ENCODE measurements at regions not wholly inside any gene's neighbourhood (a gene's known extent, or its start where the extent isn't known, plus 50 kb on each side); places are given as distances from the start of the nearest gene placed in this dataset.

DNA sequence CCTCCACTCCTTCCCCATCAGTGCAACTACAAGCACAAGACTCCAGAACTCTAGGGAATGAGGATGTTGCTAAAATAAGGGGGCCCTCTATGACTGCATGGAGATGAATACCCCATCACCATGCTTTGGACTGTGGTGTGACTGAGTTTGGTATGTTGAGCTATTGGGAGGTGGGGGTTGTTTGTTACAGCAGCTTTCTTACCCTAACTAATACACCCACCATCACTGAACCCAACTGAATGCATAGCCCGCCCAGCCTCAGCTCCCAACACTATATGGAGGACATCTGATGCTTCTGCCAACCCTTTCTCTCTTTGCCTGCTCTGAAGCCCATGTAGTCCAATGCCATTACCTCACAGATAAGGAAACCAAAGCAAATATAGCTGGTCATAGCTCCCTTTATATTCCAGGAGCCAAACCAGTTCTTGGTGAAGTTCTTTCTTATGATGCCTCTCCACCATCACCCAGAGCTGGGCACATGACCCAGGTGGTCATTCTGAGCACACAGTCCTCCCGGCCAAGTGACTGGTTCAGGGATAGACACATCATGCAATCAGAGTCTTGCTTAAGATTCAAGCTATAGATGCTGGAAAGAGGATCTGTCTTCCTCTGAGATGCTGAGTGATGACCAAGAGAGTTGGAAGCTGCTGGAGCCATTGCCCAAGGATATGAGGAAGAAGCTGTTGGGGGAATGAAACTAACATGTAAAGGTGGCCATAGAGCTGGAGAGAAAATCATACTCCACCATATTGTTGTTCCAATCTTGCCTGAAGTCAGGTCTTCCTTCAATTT, 155.6 kb upstream of the HAAO start:
- DNase-seq, result no peak

DNA sequence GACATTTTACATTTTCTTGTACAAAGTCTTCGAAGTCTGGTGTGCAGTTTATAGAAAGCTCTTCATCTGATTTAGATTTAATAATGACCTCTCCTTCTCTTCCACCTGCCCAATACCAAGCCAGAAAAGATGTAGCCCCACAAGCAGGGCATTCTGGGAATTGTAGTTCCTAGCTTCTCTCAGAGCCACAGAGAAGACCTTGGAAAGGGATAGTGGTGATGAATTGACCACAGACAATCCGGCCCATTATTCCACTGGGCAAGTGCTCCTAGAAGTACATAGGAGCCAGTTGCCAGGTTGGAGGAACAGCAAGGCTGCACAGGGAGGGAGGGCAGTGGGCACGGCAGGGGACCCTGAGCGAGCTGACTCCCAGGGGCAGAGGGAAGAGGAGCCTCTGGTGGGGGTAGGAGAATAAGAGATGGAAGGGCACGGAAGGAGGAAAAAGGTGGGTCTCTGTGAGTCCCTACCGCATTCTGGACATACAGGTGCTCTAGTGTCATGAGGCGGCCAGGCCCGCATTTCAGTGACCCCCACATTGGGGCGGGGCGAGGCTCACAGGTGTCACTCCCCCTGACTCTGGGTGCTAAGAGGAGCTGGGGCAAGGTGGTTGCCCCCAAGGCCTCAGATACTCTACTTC, 152.5 kb upstream of the HAAO start:
- DNase-seq, result no peak

DNA sequence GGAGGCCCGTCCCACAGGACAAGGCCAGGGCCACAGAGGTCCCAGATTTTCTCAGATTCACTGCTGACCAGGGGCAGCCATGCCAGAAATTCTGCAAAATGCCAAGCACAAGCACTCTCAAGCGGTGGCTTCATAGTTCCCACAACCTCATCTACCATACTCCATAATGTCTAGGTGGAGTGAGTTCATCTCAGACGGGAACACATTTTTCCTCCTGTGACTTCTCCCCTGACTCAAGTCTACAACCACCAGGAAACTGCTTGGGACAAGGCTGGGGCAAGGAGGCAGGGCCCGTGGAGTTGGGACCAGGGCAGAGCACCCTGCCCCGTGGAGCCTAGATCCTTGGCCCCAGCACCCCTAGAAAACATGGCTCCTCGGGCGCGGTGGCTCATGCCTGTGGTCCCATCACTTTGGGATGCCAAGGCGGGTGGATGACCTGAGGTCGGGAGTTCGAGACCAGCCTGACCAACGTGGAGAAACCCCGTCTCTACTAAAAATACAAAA, 150.7 kb upstream of the HAAO start:
- DNase-seq, result no peak

DNA sequence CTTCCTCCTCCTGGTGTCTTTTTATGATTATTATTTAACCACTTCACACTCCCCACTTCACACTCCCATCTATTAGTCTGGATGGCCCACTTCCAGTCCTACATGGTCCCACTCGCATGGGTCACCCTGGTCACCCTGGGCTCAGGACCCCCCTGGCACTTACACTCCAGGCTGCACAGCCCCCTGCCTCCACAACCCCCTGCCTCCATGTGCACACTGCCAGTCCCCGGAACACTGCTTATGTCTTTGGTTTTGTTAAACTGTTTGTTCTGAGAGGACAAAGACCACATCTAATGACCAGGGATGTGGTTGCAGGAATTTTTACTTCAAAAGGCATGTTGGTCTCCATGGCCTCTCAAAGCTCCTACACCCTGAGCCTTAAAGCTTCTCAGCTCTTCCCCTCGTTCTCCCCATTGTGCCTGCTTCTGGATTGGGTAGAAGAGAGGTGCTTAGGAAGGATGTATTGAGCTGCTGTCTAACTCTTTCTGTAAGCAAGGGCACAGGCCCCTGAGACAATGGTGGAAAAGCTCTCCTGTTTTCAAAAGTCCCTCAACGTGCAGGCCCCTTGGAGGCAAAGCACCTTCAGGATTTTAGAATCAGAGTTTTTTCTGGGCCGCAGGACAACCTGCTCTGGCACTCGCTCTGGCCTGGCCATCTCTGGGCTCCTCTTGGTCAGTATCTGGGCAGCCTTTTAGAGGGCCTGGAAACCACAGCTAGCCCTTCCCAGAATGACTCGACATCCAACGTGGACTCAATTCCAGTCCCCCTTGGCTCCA, 150.0 kb upstream of the HAAO start:
- no peak for DNase-seq

DNA sequence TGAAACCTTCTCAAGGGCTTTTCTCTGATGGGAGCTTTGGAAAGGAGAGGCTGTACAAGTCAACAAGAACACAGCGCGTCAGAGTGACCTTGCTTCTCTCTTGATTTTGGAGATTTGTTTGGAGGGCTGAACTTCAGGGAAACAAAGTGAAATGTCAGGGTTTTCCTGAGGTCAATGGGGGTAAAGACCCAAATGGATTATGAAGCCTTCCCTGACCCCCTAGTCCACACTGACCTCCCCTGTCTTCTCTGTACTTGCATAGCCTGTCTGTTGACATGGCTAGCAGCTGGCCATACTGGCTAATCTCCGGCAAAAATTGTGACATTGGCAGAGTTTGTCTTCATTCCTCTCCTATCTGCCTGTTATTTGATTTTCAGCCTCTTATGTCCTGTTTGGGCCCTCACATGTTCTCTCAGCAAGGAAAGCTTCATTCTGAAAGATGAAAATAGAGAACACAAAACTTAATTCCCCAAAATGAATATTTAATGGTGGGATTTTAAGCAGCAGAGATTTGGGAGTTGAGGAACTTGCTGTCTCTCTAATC, 149.3 kb upstream of the HAAO start:
- DNase-seq, result no peak

DNA sequence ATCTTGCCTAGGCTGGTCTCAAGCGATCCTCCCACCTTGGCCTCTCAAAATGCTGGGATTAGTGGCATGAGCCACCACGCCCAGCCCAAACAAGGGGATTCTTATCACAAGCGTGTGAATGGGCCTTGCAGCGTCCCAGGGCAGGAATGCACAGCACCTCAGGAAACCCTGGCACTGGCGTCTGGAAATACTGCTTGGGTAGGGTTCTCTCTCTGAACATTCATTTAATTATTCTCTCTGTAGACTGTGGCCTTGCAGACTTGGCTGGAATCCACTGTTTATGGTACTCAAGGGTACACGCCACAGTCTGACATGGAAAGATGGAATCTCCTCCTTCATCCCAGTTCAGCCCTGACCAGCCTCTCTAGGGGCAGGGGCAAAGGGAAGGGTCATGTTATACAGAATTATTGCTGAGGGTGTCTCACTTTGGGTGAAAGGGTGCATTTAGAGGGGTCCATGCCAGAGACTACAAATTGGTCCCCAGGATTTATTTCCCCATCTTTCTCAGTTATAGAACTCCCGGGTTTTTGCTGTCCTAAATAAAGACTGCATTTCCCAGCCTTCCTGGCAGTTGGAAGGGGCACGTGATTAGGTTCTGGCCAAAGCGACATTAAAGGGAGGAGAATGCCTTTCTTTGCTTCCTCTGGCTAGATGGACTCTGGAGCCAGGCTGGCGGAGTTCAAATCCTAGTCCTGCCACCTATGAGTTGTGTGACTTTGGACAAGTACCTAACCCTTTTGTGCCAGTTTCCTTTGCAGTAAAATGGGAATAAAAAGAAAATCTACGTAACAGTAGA, 147.2 kb upstream of the HAAO start:
- no peak for DNase-seq

DNA sequence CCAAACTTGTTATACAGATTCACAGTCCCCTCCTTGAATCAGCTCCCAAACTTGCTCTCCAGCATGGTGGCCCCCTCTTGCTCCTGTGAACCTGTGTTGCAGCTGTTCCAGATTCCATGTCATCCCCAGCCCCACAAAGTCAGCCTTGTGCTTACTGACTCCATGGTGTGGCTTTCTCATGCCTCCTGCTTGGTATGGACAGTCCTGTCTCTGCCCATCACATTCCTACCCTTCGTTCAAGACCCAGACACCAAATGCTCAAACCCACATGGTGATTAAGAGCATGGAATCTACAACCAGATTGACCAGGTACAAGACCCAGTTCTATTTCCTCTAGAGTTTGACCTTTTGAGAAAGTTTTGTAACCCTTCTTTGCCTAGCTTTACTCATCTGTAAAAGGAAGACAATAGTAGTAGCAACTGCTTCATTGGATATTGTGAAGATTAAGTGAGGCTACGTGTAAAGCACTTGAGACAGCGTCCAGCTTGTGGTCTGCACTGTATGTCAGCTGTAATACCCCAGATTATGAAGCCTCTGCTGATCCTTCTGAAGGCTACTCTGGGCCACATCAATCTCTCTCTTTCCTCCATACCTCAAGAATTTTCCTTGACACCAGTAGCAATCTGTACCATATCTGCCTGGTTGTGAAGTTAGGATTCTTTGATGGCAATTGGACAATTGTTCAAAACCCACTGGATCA, 146.4 kb upstream of the HAAO start:
- DNase-seq, result no peak

DNA sequence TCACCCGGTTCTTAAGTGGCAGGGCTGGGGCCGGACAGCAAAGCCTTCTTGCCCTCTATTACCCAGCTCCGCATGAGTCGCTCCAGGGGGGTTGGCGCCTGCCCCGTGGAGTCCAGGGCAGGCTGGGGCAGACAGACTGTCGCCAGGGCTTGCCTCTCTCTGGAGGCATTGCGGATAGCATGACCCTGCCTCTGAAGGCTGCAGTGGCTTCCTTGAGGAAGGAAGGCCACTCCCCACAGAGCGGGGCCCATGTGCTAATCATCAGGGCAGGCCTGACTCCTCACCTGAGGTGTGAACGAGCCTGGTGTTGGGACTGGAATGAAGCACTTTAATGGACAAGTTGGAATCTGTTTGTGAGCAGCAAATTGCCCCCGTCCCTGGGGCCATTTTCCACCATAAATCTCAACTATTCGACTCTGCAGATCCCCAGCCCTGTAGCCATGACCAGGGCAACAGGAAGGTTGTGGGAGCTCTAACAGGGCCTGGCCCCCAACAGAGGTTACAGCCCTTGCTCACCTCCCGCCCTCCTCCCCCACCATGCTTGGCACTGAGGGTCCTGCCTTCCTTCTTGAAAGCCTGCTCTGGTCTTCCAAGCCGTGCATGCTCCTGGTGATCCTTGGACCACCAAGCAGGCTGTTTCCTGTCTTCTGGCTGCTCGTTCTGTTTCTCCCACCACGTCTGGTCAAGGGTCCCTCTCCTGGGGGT, 144.9 kb upstream of the HAAO start:
- no peak for DNase-seq

DNA sequence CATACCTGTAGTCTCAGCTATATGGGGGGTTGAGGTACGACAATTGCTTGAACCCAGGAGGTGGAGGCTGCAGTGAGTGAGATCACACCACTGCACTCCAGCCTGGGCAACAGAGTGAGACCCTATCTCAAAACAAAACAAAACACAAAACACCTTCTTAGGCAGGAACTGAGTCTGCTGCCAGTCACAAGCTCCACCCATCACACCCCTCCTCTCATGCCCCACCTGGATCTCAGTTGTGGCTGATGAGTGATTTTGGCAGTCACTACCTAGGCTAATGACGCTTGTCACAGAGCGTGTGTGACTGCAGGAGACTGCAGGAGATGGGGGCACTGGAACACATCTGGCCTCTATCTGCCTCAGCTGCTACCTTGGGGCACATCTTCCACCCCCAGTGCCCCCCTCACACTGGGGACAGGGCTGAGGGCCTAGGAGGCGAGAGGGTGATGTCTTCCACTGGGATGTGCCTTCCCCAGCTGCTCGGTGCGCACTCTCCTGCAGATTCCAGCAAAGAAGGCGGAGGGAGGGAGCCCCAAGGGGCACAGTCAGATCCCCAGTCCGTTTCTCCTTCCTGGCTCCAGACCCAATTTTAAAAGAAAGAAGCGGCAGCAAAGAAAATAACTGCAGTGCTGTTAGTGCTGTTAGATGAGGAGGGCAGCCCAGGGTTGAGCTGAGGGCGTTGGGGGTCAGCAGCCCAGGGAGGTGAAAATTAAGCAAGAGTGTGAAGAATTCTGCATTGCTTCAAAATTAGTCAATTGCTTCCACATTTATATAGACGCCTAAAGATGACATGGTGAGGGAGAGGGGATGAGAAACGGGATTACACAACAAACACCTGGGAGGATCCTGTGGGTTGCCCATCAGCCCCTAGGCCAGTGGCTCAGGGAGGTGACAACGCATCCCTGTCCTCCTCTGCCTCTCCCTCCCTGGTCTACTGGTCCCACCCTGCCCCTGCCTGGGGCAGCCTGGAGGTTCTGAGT, 143.6 kb upstream of the HAAO start:
- DNase-seq, result no peak

DNA sequence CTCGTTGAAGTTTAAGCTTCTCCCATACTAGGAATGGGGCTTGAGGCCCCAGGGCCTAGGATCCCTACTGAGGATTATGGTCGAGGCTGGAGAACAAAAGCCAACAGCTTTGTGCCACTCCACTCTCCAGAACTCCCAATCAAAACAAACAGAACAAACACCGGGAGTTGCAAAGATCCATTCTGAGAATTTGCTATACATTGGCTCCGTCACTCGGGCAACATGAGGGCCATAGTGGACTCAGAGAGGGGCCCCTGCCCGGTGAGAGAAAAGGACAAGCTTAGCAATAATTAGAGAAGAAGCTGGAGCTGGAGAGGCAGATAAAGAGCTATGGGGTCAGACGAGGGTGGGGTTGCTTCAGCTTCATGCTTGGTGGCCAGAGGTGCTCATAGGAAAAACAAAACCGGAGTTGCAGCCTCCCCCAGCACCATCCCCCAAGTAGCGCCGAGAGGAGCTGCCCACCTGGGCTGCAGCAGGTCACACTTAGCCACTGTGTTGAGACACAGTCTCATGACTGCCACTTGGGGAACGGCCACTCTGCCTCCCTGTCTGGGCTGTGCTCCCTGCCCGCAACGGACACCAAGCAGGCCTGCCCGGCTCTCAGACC, 142.3 kb upstream of the HAAO start:
- no peak for DNase-seq

DNA sequence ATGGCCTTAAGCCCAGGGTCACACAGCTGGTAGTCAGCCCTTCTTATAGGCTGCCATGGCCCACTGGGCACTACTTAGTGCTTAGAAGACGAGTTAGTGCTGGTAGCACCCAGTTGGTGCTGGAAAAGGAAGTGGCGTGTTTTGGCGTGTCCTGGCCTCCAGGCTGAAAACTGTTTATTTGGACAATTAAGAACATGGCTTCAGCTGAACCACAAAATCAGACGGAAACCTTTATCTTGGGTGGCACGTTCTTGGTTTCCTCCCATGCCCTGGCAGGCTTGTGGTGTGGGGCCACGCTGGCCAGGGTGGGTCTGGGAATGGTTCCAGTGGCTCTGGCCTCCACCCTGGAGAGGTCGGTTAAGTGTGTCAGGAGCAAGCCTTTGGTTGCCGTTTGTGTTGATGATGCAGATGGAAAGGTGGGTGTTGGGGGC, 141.5 kb upstream of the HAAO start:
- DNase-seq, result no peak

DNA sequence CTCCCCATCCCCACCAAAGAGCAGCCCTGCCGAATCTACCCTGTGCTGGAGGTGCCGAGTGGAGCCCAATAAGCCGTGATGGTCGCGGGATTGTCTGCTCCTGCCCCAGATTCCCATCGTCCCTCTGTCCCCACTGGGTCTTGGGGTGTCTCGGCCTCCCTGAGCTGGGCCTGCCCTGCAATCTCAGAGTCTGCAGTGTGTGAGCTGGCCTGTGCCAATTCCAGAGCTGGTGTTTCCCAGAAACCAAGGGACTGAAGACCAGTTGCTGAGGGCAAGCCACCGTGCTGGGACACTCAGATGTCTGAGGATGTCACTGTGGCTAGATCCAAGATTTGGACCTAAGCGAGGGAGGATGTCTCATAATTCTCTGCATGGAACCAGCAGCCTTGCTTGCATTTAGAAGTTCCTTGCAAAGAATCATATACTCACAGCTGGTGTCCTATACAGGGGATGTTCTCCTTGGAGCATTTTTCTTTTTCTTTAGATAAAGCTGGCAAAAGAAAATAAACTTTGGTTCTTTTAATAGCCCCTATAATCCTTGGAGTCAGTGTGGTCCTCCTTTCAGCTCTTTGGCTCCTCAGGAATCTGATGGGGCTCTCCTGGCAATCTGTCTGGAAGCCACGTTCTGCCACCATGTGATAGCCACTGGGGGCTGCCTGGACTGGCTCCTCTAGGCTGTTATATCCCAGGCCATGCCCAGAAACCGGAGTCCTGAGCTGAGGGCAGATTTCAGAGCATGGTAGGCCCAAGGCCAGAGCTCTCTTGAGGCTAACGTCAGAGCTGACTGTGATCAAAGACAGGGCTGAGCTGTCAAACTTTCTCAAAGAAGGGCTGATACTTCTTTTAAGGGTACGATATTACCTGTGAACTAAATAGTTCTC, 140.1 kb upstream of the HAAO start:
- DNase-seq, result no peak

DNA sequence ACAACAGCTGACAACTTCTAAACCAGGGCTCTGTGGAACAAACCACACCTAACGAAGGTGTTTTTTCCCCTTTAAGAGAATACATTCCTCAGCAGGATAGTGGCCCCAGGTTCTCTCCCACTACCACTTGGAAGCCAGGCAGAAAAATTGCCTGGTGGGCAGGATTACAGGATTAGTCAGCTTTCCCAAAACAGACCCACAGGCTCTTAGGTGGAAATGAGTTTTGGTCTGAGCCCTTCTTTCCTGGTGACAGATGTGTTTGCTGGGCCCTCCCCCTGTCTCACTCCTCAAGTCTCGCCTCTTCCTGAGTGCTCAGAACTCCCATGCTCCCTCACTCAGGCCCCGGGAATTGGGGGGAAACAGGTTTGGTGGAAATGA, 139.4 kb upstream of the HAAO start:
- DNase-seq, result no peak

DNA sequence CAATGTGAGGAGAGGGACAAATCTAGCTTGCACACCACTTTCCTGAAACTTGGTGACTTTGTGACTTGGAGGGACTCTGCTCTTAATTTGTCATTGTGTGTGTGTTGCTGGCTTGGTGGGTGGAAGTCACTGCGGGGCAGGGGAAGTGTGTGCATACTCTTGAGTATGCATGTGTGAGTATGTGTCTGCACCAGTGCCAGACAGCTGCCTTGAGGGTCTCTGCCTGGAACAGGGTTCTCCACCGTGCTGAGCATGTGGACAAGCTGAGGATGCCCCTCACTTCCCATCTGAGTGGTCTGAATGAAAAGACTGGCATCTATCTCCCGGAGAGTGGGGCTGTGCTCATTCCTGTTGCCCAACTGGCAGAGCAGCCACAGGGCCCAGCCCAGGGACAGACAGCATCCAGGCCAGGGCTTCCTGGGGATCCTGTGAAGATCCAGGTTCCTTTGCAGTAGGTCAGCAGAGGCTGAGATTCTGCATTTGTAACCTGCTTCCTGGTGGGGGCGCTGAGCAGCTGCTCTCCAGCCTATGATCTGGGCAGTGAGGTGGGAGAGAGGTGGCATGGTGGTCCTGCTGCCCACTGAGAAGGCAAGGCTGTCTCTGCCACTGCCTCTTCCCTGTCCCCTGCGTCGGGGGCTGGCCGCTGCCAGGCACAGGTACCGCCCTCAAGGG, 138.9 kb upstream of the HAAO start:
- DNase-seq, result no peak

DNA sequence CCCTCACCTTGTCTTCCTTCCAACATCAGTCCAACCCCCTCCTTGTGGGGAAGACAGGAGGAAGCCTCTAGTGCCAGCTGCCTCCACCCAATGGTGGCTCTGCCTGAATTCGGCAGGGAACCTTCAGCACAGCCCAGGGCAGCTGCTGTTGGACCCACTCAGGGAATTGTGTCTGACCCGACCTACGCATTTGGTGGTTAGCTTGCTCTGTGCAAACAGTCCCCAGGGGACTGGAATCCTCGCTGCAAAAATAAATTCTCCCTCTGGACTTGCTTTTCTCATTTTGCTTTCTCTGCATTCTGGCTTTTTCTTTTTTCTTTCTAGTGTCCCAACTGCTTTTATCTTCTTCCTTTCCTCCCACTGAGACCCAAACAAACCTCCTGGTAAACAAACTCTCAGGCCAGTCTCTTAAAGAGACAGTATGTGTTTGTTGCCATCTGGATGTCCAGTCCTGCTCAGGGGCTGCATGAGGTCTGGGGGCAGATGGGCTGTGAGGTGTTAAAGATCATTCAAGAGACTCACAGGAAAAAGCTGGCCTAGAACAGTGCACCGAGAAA, 137.7 kb upstream of the HAAO start:
- DNase-seq, result peak in 1 of 2 experiments; percentile 54

DNA sequence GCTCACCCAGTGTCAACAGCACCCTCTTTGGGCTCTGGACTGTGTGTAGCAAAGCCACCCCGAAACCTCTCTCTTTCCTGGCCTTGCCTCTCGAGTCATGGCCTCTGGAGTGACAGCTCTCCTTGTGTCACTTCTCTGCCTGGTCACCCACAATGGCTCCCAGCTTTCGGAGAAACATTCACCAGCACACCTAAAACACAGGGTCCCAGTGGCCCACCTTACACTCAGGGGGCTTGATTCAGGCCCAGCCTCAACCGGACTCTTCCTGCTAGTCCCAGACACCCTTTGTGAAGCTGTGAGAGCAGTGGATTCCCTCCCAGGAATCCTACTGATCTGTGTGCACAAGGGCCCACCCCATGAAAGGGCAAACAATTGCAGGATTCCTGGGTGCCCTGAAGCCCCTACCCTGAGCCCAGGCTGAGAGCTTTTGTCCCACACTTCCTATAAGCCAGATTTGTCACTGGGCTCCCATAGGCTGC, 137.2 kb upstream of the HAAO start:
- DNase-seq, result no peak
